OCI-LY1 (cell line): ENCODE measurements at regions not wholly inside any gene's neighbourhood (a gene's known extent, or its start where the extent isn't known, plus 50 kb on each side); places are given as distances from the start of the nearest gene placed in this dataset.

Source experiments
- H2AFZ ChIP-seq: fragments of 200-600 bp; sonication (generic), shearing (Covaris generic); 2 replicates; pipeline ENCODE4 v1.6.0; 2014; ENCODE audit warnings: antibody characterized with exemption, mild to moderate bottlenecking, low read length
- H3F3A ChIP-seq: fragments of 200-600 bp; sonication (generic), shearing (Covaris generic); 2 replicates; pipeline ENCODE4 v1.6.0; 2014; ENCODE audit warnings: mild to moderate bottlenecking, antibody characterized with exemption, low read length, moderate library complexity; ENCODE audit not compliant: insufficient read depth
- H3K27ac ChIP-seq: fragments of 200-600 bp; sonication (generic); 2 replicates; pipeline ENCODE4 v1.5.1; 2014; ENCODE audit warnings: low read length, mixed run types, mild to moderate bottlenecking, low read depth; ENCODE audit not compliant: poor library complexity, severe bottlenecking
- H3K27me3 ChIP-seq: fragments of 200-600 bp; sonication (generic); 2 replicates; pipeline ENCODE4 v1.6.0; 2014; ENCODE audit warnings: antibody characterized with exemption, mild to moderate bottlenecking, low read length, moderate library complexity; ENCODE audit not compliant: insufficient read depth
- H3K36me3 ChIP-seq: fragments of 200-600 bp; sonication (generic); 2 replicates; pipeline ENCODE4 v1.6.1; 2014; ENCODE audit warnings: mild to moderate bottlenecking, antibody characterized with exemption, low read length, moderate library complexity, mixed read lengths; ENCODE audit not compliant: insufficient read depth
- H3K4me1 ChIP-seq: fragments of 200-600 bp; sonication (generic); 2 replicates; pipeline ENCODE4 v1.5.1; 2014; ENCODE audit warnings: mild to moderate bottlenecking, low read length, moderate library complexity; ENCODE audit not compliant: insufficient read depth, severe bottlenecking
- H3K4me2 ChIP-seq: fragments of 200-600 bp; sonication (generic), shearing (Covaris generic); 2 replicates; pipeline ENCODE4 v1.6.1; 2014; ENCODE audit warnings: low read length
- H3K4me3 ChIP-seq: fragments of 200-600 bp; sonication (generic); 2 replicates; pipeline ENCODE4 v1.5.1; 2014; ENCODE audit warnings: low read length, low read depth, mild to moderate bottlenecking, mixed read lengths; ENCODE audit not compliant: poor library complexity, severe bottlenecking
- H3K79me2 ChIP-seq: fragments of 200-600 bp; shearing (Covaris generic); 2 replicates; pipeline ENCODE4 v1.6.1; 2016; ENCODE audit warnings: mixed run types, low read length, mixed read lengths; ENCODE audit not compliant: insufficient read depth
- H3K9ac ChIP-seq: fragments of 200-600 bp; sonication (generic), shearing (Covaris generic); 2 replicates; pipeline ENCODE4 v1.6.1; 2014; ENCODE audit warnings: mild to moderate bottlenecking, low read length, mixed read lengths
- H3K9me2 ChIP-seq: fragments of 200-600 bp; sonication (generic), shearing (Covaris generic); 2 replicates; pipeline ENCODE4 v1.6.1; 2014; ENCODE audit warnings: low read depth, mild to moderate bottlenecking, low read length, mixed read lengths
- H3K9me3 ChIP-seq: fragments of 200-600 bp; shearing (Covaris generic); 2 replicates; pipeline ENCODE4 v1.6.1; 2014; ENCODE audit warnings: low read length, mixed read lengths
- H4K20me1 ChIP-seq: fragments of 200-600 bp; sonication (generic), shearing (Covaris generic); 2 replicates; pipeline ENCODE4 v1.6.0; 2016; ENCODE audit warnings: mild to moderate bottlenecking, low read length; ENCODE audit not compliant: insufficient read depth
- CTCF ChIP-seq: fragments of 200-600 bp; sonication (generic), shearing (Covaris generic); IDR thresholded peaks from 2 replicates; pipeline ENCODE4 v1.5.1; 2017; ENCODE audit warnings: mild to moderate bottlenecking, antibody characterized with exemption, low read length, moderate library complexity, mixed read lengths
- EZH2 ChIP-seq: fragments of 200-600 bp; sonication (generic), shearing (Covaris generic); IDR thresholded peaks from 2 replicates; pipeline ENCODE4 v1.8.0; 2017; ENCODE audit warnings: borderline replicate concordance, mixed run types, mild to moderate bottlenecking, antibody characterized with exemption, low read length, moderate library complexity, mixed read lengths

- no peak overlapping the region for H2AFZ ChIP-seq
- no peak overlapping the region for H3K9ac ChIP-seq
- H3F3A ChIP-seq: no peaks in the 10 kb centered on the region
- no peaks in the 10 kb centered on the region for H3K4me1 ChIP-seq
- no peak overlapping the region for H3K4me2 ChIP-seq
- H3K9me2 ChIP-seq: no peaks in the 10 kb centered on the region
- H3K79me2 ChIP-seq: no peaks in the 10 kb centered on the region
- H3K27ac ChIP-seq: no peak overlapping the region
- H3K27me3 ChIP-seq: no peaks in the 10 kb centered on the region
- H3K9me3 ChIP-seq: no peaks in the 10 kb centered on the region
- TF ChIP-seq CTCF (no peak), EZH2 (no peak)
- no peaks in the 10 kb centered on the region for H3K36me3 ChIP-seq
- no peaks in the 10 kb centered on the region for H4K20me1 ChIP-seq
- H3K4me3 ChIP-seq: no peak overlapping the region
Measured at GRCh38 chr9:109568089-109568488, 70.0 kb upstream of the PTPN3 start.

GRCh38 chr9:109568568-109569210 lies 70.6 kb upstream of the PTPN3 start:
- no peaks in the 10 kb centered on the region for H3K9me3 ChIP-seq
- H3K27me3 ChIP-seq: no peaks in the 10 kb centered on the region
- no peaks in the 10 kb centered on the region for H4K20me1 ChIP-seq
- H3K9ac ChIP-seq: no peak overlapping the region
- no peak overlapping the region for H3K27ac ChIP-seq
- H3K79me2 ChIP-seq: no peaks in the 10 kb centered on the region
- H2AFZ ChIP-seq: no peak overlapping the region
- H3F3A ChIP-seq: no peaks in the 10 kb centered on the region
- no peaks in the 10 kb centered on the region for H3K36me3 ChIP-seq
- TF ChIP-seq EZH2 (no peak), CTCF (no peak)
- H3K4me3 ChIP-seq: no peak overlapping the region
- H3K4me2 ChIP-seq: no peak overlapping the region
- no peaks in the 10 kb centered on the region for H3K9me2 ChIP-seq
- no peaks in the 10 kb centered on the region for H3K4me1 ChIP-seq

- H3K79me2 ChIP-seq: no peaks in the 10 kb centered on the region
- no peak overlapping the region for H3K27ac ChIP-seq
- no peaks in the 10 kb centered on the region for H3K4me1 ChIP-seq
- H3K36me3 ChIP-seq: no peaks in the 10 kb centered on the region
- no peak overlapping the region for H2AFZ ChIP-seq
- H3K9ac ChIP-seq: no peak overlapping the region
- H3K27me3 ChIP-seq: no peaks in the 10 kb centered on the region
- TF ChIP-seq EZH2: no peak
- TF ChIP-seq CTCF: peak; percentile 61
- H3K4me2 ChIP-seq: no peak overlapping the region
- H4K20me1 ChIP-seq: no peaks in the 10 kb centered on the region
- H3K4me3 ChIP-seq: no peak overlapping the region
- no peaks in the 10 kb centered on the region for H3K9me3 ChIP-seq
- H3F3A ChIP-seq: no peaks in the 10 kb centered on the region
- H3K9me2 ChIP-seq: no peaks in the 10 kb centered on the region
Measured at GRCh38 chr9:109574061-109574882, 76.2 kb upstream of the PTPN3 start.
